GM12878 (cell line): ENCODE measurements at regions not wholly inside any gene's neighbourhood (a gene's known extent, or its start where the extent isn't known, plus 50 kb on each side); places are given as distances from the start of the nearest gene placed in this dataset.

Source experiments
- ATAC-seq: fragments of 200-7000 bp; cut with Tn5 transposase; 3 replicates; pipeline ENCODE4 v1.9.1; 2020; ENCODE audit warnings: mild to moderate bottlenecking, moderate library complexity
- BruUV-seq: library from RNA; stranded (reverse); fragments of 400-500 nt; replicated peaks from 2 replicates; lab custom pipeline; 2021; lab: Mats Ljungman, UMichigan
- CTCF ChIA-PET: fragments of 300-600 bp; sonication (Branson Sonifier 250); formaldehyde crosslinking; extraction: SDS; loops from one replicate; lab custom pipeline; 2021; ENCODE audit warnings: inconsistent platforms; lab: Yijun Ruan, JAX
- POLR2A ChIA-PET: fragments of 350-600 bp; formaldehyde crosslinking; extraction: SDS; loops from one replicate; lab custom pipeline; 2021; ENCODE audit warnings: inconsistent platforms; lab: Charles Lee
- RAD21 ChIA-PET: fragments of 300-600 bp; sonication (Branson Sonifier 250); formaldehyde crosslinking; loops from one replicate; lab custom pipeline; 2023; ENCODE audit warnings: antibody characterized with exemption; ENCODE audit not compliant: unreplicated experiment; lab: Charles Lee
- SMC1A ChIA-PET: fragments of 300-600 bp; sonication (Branson Sonifier 250); formaldehyde crosslinking; loops from one replicate; lab custom pipeline; 2023; ENCODE audit not compliant: unreplicated experiment, uncharacterized antibody; lab: Charles Lee
- DNase-seq: peaks from one replicate; pipeline ENCODE4 v3.0.0-alpha.2; 2011; ENCODE audit warnings: low read depth, low spot score
- FAIRE-seq: peaks from 3 replicates; lab custom pipeline; 2011; peaks lifted over from hg19 to GRCh38; lab: Jason Lieb, UNC
- H2AFZ ChIP-seq: 2 replicates; pipeline ENCODE4 v1.6.0; 2011; ENCODE audit warnings: low read depth, low read length, control low read depth; ENCODE audit not compliant: control insufficient read depth
- H3K27ac ChIP-seq: 2 replicates; pipeline ENCODE4 v1.5.1; 2011; ENCODE audit warnings: control low read depth; ENCODE audit not compliant: control insufficient read depth, insufficient read depth
- H3K27me3 ChIP-seq, 2 experiments: replicated peaks in 1 of 2; 2 replicates each; pipeline versions ENCODE4 v1.6.0 to v1.6.1; 2011; ENCODE audit warnings: low read length in 1 of 2; ENCODE audit not compliant: control insufficient read depth in 2 of 2, insufficient read depth in 2 of 2
- H3K36me3 ChIP-seq, 2 experiments: 2 replicates each; pipeline ENCODE4 v1.5.1; 2011; ENCODE audit warnings: low read length in 1 of 2; ENCODE audit not compliant: control insufficient read depth in 2 of 2, insufficient read depth in 2 of 2
- H3K4me1 ChIP-seq: 2 replicates; pipeline ENCODE4 v1.6.1; 2011; ENCODE audit warnings: mild to moderate bottlenecking, low read length, moderate library complexity, mixed read lengths; ENCODE audit not compliant: control insufficient read depth, insufficient read depth
- H3K4me2 ChIP-seq: 2 replicates; pipeline ENCODE4 v1.6.0; 2011; ENCODE audit warnings: control low read depth; ENCODE audit not compliant: control insufficient read depth, insufficient read depth
- H3K4me3 ChIP-seq: fragments of 200-600 bp; sonication (generic); 2 replicates; pipeline ENCODE4 v1.5.1; 2016
- H3K79me2 ChIP-seq: 2 replicates; pipeline ENCODE4 v1.6.0; 2011; ENCODE audit warnings: low read length; ENCODE audit not compliant: control insufficient read depth, insufficient read depth
- H3K9ac ChIP-seq: 2 replicates; pipeline ENCODE4 v1.8.0; 2011; ENCODE audit warnings: low read length, control low read depth, mixed read lengths; ENCODE audit not compliant: control insufficient read depth, insufficient read depth
- H3K9me3 ChIP-seq: replicated peaks from 3 replicates; pipeline ENCODE4 v1.5.1; 2011; ENCODE audit warnings: mild to moderate bottlenecking, low read length; ENCODE audit not compliant: control insufficient read depth, insufficient read depth
- H4K20me1 ChIP-seq: 2 replicates; pipeline ENCODE4 v1.6.0; 2011; ENCODE audit not compliant: control insufficient read depth, insufficient read depth
- ATF7 ChIP-seq: fragments of 450-650 bp; IDR thresholded peaks from 2 replicates; pipeline ENCODE4 v1.6.1; 2016; ENCODE audit warnings: low read depth, mild to moderate bottlenecking
- BHLHE40 ChIP-seq, 2 experiments: fragments of 450-650 bp in 1 of 2; IDR thresholded peaks; 2 replicates each; pipeline ENCODE4 v1.6.1; 2011 to 2017; ENCODE audit warnings: low read depth in 2 of 2, borderline replicate concordance in 1 of 2, improper control_type of control experiment in 1 of 2, low read length in 1 of 2, mild to moderate bottlenecking in 1 of 2
- CREM ChIP-seq: IDR thresholded peaks from 2 replicates; pipeline ENCODE4 v1.6.1; 2014; ENCODE audit warnings: antibody characterized with exemption, low read depth
- ETV6 ChIP-seq, 2 experiments: fragments of 450-650 bp in 1 of 2; IDR thresholded peaks in 1 of 2; conservative IDR thresholded peaks in 1 of 2; 2 replicates each; pipeline ENCODE4 v1.6.1; 2014; ENCODE audit warnings: antibody characterized with exemption in 1 of 2, borderline replicate concordance in 1 of 2, low read depth in 1 of 2, mild to moderate bottlenecking in 1 of 2, moderate library complexity in 1 of 2
- NFIC ChIP-seq: IDR thresholded peaks from 2 replicates; pipeline ENCODE4 v1.6.1; 2012; ENCODE audit warnings: low read depth, mild to moderate bottlenecking, inconsistent platforms, low read length, moderate library complexity
- POLR2AphosphoS2 ChIP-seq: IDR thresholded peaks from 2 replicates; pipeline ENCODE4 v1.6.1; 2011; ENCODE audit warnings: low read depth, mild to moderate bottlenecking, low read length, improper control_type of control experiment, moderate library complexity
- RCOR1 ChIP-seq: conservative IDR thresholded peaks from 2 replicates; pipeline ENCODE4 v1.6.1; 2012; ENCODE audit warnings: low read depth, low read length, improper control_type of control experiment
- SMC3 ChIP-seq: IDR thresholded peaks from 2 replicates; pipeline ENCODE4 v1.6.1; 2011; ENCODE audit warnings: low read length, improper control_type of control experiment, borderline replicate concordance
- SUZ12 ChIP-seq: fragments of 200-600 bp; sonication (generic); IDR thresholded peaks from one replicate; pipeline ENCODE4 v1.6.1; 2018; ENCODE audit warnings: antibody characterized with exemption, mild to moderate bottlenecking; ENCODE audit not compliant: unreplicated experiment
- TCF12 ChIP-seq: IDR thresholded peaks from 2 replicates; pipeline ENCODE4 v1.6.1; 2011; ENCODE audit warnings: low read depth, mild to moderate bottlenecking, low read length
- ZZZ3 ChIP-seq: IDR thresholded peaks from 2 replicates; pipeline ENCODE4 v1.6.1; 2011; ENCODE audit warnings: low read depth; ENCODE audit not compliant: control insufficient read depth, insufficient read length
- WGBS: methylation state at CpG from one replicate; pipeline ENCODE4 v1.1.6; 2016; ENCODE audit warnings: low lambda C conversion rate; ENCODE audit not compliant: insufficient replicate concordance, insufficient coverage; ENCODE audit errors: missing lambda C conversion rate; 5-methylcytosine and 5-hydroxymethylcytosine counted together
- in situ Hi-C: fragments of 300-500 bp; cut with MboI; formaldehyde crosslinking; loops from 9 replicates; pipeline ENCODE4 v1.14.3; 2018; ENCODE audit warnings: mixed read lengths
- intact Hi-C: fragments of 100-400 bp; cut with micrococcal nuclease; formaldehyde crosslinking; loops from one replicate; pipeline ENCODE4 v1.14.2; 2022; ENCODE audit not compliant: unreplicated experiment
- TF ChIP-seq, protein P1 (sequence below), 3 experiments: IDR thresholded peaks in 2 of 3; conservative IDR thresholded peaks in 1 of 3; 2 replicates each; pipeline ENCODE4 v1.5.1; 2011; ENCODE audit warnings: low read depth in 3 of 3, low read length in 3 of 3, mild to moderate bottlenecking in 3 of 3, control low read depth in 2 of 3, moderate library complexity in 2 of 3, inconsistent platforms in 1 of 3, mixed read lengths in 1 of 3; ENCODE audit not compliant: control insufficient read depth in 2 of 3, insufficient read depth in 1 of 3; ENCODE audit errors: extremely low read depth in 1 of 3

DNA sequence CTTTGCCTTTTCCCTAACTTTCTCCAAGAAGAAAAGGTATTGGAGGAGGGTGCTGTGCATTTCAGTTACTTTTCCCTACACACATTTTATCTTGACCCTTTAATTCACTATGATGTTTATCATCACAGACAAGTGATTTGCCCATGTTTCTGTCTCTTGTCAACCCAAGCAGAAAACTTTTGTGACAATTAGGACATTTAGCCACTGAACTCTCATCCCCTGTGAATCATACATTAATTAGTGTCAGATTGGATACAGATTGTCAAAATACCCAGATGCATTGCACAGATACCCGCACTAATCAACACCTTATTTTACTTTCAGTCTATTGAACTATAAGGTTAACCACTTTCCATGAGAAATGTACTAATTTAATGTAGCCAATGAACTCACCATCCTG, 912.9 kb downstream of the SORCS1 start:
- no peaks in the 10 kb centered on the region for H3K9me3 ChIP-seq
- ChIA-PET POLR2A (no interaction called here), SMC1A (no interaction called here), RAD21 (no interaction called here), CTCF (no interaction called here)
- intact Hi-C loops (no loop called here), in situ Hi-C loops (no loop called here)
- no peak for ATAC-seq
- no peaks in the 10 kb centered on the region for H3K4me1 ChIP-seq
- no peak overlapping the region for H2AFZ ChIP-seq
- no peaks in the 10 kb centered on the region for H3K27me3 ChIP-seq
- 89% methylated on average over 1 of the region's 1 CpG for WGBS
- H3K36me3 ChIP-seq = no peaks in the 10 kb centered on the region
- TF ChIP-seq POLR2AphosphoS2 = no peak
- TF ChIP-seq SUZ12 = no peak
- TF ChIP-seq BHLHE40 (IDR thresholded peaks at IDR 0.05; ENCODE audit: borderline replicate concordance in 1 of 2, low read depth in 2 of 2, low read length in 1 of 2) = no peak
- TF ChIP-seq, protein P1, sequence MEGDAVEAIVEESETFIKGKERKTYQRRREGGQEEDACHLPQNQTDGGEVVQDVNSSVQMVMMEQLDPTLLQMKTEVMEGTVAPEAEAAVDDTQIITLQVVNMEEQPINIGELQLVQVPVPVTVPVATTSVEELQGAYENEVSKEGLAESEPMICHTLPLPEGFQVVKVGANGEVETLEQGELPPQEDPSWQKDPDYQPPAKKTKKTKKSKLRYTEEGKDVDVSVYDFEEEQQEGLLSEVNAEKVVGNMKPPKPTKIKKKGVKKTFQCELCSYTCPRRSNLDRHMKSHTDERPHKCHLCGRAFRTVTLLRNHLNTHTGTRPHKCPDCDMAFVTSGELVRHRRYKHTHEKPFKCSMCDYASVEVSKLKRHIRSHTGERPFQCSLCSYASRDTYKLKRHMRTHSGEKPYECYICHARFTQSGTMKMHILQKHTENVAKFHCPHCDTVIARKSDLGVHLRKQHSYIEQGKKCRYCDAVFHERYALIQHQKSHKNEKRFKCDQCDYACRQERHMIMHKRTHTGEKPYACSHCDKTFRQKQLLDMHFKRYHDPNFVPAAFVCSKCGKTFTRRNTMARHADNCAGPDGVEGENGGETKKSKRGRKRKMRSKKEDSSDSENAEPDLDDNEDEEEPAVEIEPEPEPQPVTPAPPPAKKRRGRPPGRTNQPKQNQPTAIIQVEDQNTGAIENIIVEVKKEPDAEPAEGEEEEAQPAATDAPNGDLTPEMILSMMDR (IDR thresholded peaks at IDR 0.05 in 2 of 3, conservative IDR thresholded peaks at IDR 0.05 in 1 of 3; ENCODE audit: control insufficient read depth in 2 of 3, extremely low read depth in 1 of 3, insufficient read depth in 1 of 3, low read depth in 3 of 3, low read length in 3 of 3) = no peak
- no peak for TF ChIP-seq SMC3
- no peak for TF ChIP-seq TCF12
- TF ChIP-seq ETV6 (conservative IDR thresholded peaks at IDR 0.05 in 1 of 2, IDR thresholded peaks at IDR 0.05 in 1 of 2; ENCODE audit: borderline replicate concordance in 1 of 2, low read depth in 1 of 2) = no peak
- no peak for TF ChIP-seq ZZZ3
- no peak for TF ChIP-seq RCOR1
- TF ChIP-seq NFIC = no peak
- no peak for TF ChIP-seq CREM
- TF ChIP-seq ATF7 = no peak
- H4K20me1 ChIP-seq = no peaks in the 10 kb centered on the region
- H3K4me2 ChIP-seq = no peak overlapping the region
- no peaks in the 10 kb centered on the region for H3K79me2 ChIP-seq
- no peak overlapping the region for H3K4me3 ChIP-seq
- no peak for FAIRE-seq
- BruUV-seq = no TSS peak
- no peak overlapping the region for H3K27ac ChIP-seq
- DNase-seq = no peak
- H3K9ac ChIP-seq = no peak overlapping the region
